ENCODE measurements at regions not wholly inside any gene's neighbourhood (a gene's known extent, or its start where the extent isn't known, plus 50 kb on each side); places are given as distances from the start of the nearest gene placed in this dataset.

DNA sequence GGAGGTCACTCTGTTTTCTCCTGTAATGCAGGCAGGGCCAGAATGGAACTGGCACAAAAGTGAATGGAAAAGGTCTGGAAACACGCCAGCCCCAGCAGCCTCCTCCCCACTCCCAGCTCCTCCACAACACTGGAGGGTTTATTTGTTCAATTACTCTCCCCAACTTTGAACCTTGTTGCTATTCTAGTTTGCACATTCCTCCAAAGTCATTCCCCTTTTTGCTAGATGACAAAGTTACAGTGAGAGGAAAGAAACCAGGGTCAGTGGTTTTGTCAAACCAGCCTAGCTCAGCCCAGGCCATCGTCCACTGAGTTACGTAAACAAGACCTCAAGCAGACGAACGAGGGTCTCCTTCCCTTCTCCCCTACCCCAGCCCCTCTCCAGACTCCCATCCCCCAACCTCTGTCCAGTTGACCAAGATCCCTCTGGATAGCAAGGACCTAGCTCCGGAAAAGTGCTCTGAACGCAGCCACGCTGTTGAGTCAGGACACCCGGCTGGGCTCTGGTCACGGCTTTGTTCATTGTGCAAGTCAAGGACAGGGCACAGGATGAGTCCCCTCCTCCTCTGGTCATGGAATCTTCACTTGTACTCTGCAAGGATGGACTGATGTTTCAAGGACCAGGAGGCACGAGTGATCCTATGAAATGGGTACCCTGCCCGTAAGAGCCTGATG lies 180.0 kb downstream of the USP12 start:
- TF ChIP-seq, protein P1, sequence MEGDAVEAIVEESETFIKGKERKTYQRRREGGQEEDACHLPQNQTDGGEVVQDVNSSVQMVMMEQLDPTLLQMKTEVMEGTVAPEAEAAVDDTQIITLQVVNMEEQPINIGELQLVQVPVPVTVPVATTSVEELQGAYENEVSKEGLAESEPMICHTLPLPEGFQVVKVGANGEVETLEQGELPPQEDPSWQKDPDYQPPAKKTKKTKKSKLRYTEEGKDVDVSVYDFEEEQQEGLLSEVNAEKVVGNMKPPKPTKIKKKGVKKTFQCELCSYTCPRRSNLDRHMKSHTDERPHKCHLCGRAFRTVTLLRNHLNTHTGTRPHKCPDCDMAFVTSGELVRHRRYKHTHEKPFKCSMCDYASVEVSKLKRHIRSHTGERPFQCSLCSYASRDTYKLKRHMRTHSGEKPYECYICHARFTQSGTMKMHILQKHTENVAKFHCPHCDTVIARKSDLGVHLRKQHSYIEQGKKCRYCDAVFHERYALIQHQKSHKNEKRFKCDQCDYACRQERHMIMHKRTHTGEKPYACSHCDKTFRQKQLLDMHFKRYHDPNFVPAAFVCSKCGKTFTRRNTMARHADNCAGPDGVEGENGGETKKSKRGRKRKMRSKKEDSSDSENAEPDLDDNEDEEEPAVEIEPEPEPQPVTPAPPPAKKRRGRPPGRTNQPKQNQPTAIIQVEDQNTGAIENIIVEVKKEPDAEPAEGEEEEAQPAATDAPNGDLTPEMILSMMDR (IDR thresholded peaks at IDR 0.05) = no peak
- TF ChIP-seq POLR2AphosphoS5 (IDR thresholded peaks at IDR 0.05) = no peak
- TF ChIP-seq POLR2A (IDR thresholded peaks at IDR 0.05) = no peak

All from breast epithelium (tissue), 3 donors.